ENCODE measurements at regions not wholly inside any gene's neighbourhood (a gene's known extent, or its start where the extent isn't known, plus 50 kb on each side); places are given as distances from the start of the nearest gene placed in this dataset.

DNA sequence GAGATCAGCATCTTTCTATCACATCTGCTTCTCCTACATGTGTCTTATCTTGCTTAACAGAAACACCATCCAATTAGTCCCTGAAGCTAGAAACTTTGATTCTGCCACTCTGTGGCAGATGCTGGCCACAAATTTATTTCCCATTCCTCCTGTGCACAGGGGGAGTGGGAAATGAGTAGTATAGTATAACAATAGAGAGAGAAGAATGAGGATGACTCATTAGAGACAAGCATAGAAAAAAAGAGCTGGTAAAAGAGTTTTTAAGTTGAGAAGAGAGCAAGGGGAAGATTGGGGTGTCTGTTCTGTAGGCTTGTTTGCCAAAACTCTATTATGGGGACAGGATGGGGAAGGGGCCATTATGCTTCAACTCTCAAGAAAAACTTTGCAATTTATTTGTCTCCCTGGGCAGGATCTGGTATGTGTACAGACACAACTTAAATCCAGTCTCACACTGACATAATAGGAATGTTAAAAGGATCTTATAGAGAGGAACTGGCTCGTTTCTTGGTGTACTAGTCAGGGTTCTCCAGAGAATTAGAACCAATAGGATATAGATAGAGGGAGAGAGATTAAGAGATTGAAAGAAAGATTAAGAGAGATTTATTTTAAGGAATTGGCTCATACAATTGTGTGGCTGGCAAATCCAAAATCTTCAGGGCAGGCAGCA, 142.6 kb upstream of the CPSF6 start:
- Histone ChIP-seq H4K20me1 (replicated peaks in 1 of 2; ENCODE audit: control insufficient read depth in 1 of 2, insufficient read depth in 2 of 2, low read length in 2 of 2) (no peaks in the 10 kb centered on the region), H2AFZ (ENCODE audit: low read length) (no peak overlapping the region), H3K9ac (replicated peaks in 1 of 4; ENCODE audit: extremely low read depth in 1 of 4, low read depth in 3 of 4, low read length in 3 of 4) (no peak overlapping the region), H3K27ac (ENCODE audit: low read depth, low read length) (no peak overlapping the region), H2AK5ac (ENCODE audit: low read depth, low read length) (no peak overlapping the region), H4K5ac (ENCODE audit: insufficient read length, low read depth, low read length) (no peak overlapping the region), H3K79me2 (ENCODE audit: control insufficient read depth in 1 of 2, insufficient read depth in 2 of 2, low read length in 2 of 2) (no peaks in the 10 kb centered on the region), H3K18ac (ENCODE audit: extremely low read depth, low read length) (no peak overlapping the region), H3K9me3 (ENCODE audit: insufficient read depth in 2 of 2, low read depth in 1 of 2, low read length in 1 of 2) (no peaks in the 10 kb centered on the region), H3K4ac (replicated peaks; ENCODE audit: insufficient read length, low read depth, low read length) (no peak overlapping the region), H4K91ac (replicated peaks; ENCODE audit: insufficient read length, low read length) (no peak overlapping the region), H3K14ac (ENCODE audit: insufficient read length) (no peak overlapping the region), H2BK5ac (ENCODE audit: low read depth, low read length) (no peak overlapping the region), H3K4me3 (ENCODE audit: extremely low read depth in 1 of 4, insufficient read depth in 2 of 4, low read depth in 3 of 4, low read length in 4 of 4) (no peak overlapping the region), H3K4me2 (ENCODE audit: insufficient read depth in 1 of 2, low read depth in 2 of 2, low read length in 2 of 2) (no peak overlapping the region), H3K56ac (replicated peaks; ENCODE audit: insufficient read length, low read depth, low read length) (no peak overlapping the region), H4K8ac (ENCODE audit: extremely low read depth, insufficient read depth, low read length) (no peak overlapping the region), H2BK15ac (ENCODE audit: low read length) (no peak overlapping the region), H3K23ac (ENCODE audit: insufficient read length) (peak overlapping the region; percentile 29), H2BK120ac (replicated peaks; ENCODE audit: low read depth, low read length) (no peak overlapping the region), H3K79me1 (ENCODE audit: low read depth, low read length) (no peaks in the 10 kb centered on the region), H3K36me3 (ENCODE audit: control insufficient read depth in 2 of 4, insufficient read depth in 4 of 4, low read length in 3 of 4) (no peaks in the 10 kb centered on the region), H3K23me2 (ENCODE audit: low read depth, low read length) (no peaks in the 10 kb centered on the region), H2BK12ac (ENCODE audit: low read depth, low read length) (no peak overlapping the region), H3K4me1 (replicated peaks in 1 of 4; ENCODE audit: control insufficient read depth in 3 of 4, insufficient read depth in 4 of 4, low read length in 3 of 4) (peaks cover 0 to 12% (median 5%) of the 10 kb centered on the region in 4 experiments; a peak in 3 of 7 replicates), H3K27me3 (replicated peaks in 1 of 4; ENCODE audit: control insufficient read depth in 3 of 4, extremely low read depth in 1 of 4, insufficient read depth in 3 of 4, low read length in 3 of 4) (no peaks in the 10 kb centered on the region), H2BK20ac (ENCODE audit: low read length) (no peak overlapping the region)
- FAIRE-seq (no peak), DNase-seq (ENCODE audit: low read depth in 1 of 2, low spot score in 2 of 2) (no peak)
- WGBS, 2 experiments (ENCODE audit: extremely low coverage in 1 of 2, insufficient coverage in 1 of 2, insufficient read length in 1 of 2, insufficient replicate concordance in 2 of 2, low coverage in 1 of 2, low lambda C conversion rate in 2 of 2, missing lambda C conversion rate in 1 of 2) = 76% methylated on average over 1 of the region's 1 CpG; no CpG with 5 or more reads in 1 of the 2 experiments
- no peak for TF ChIP-seq TCF12 (IDR thresholded peaks at IDR 0.05; ENCODE audit: low read depth, low read length)
- no peak for TF ChIP-seq RNF2 (IDR thresholded peaks at IDR 0.05; ENCODE audit: borderline replicate concordance, low read depth, low read length, missing control alignments, poor library complexity, severe bottlenecking)
- TF ChIP-seq ASH2L (IDR thresholded peaks at IDR 0.05; ENCODE audit: low read length) = no peak
- no peak for TF ChIP-seq CBX8 (IDR thresholded peaks at IDR 0.05; ENCODE audit: borderline replicate concordance, low read depth, low read length)
- TF ChIP-seq, protein P1, sequence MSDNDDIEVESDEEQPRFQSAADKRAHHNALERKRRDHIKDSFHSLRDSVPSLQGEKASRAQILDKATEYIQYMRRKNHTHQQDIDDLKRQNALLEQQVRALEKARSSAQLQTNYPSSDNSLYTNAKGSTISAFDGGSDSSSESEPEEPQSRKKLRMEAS (IDR thresholded peaks at IDR 0.05) = no peak
- no peak for TF ChIP-seq ZNF274 (IDR thresholded peaks at IDR 0.05; ENCODE audit: borderline replicate concordance, extremely low read depth, low read length)
- TF ChIP-seq RXRA (IDR thresholded peaks at IDR 0.05; ENCODE audit: insufficient read depth, low read depth, low read length) = no peak
- TF ChIP-seq CREB1 (IDR thresholded peaks at IDR 0.05) = no peak
- no peak for TF ChIP-seq TEAD4 (IDR thresholded peaks at IDR 0.05; ENCODE audit: low read depth, low read length)
- no peak for TF ChIP-seq KDM5A (IDR thresholded peaks at IDR 0.05; ENCODE audit: low read length)
- no peak for TF ChIP-seq BCL11A (IDR thresholded peaks at IDR 0.05; ENCODE audit: low read depth in 2 of 2, low read length in 2 of 2)
- TF ChIP-seq SP4 (IDR thresholded peaks at IDR 0.05; ENCODE audit: low read length) = no peak
- TF ChIP-seq POLR2A (IDR thresholded peaks at IDR 0.05; ENCODE audit: control extremely low read depth in 1 of 2, low read depth in 2 of 2, low read length in 2 of 2) = no peak
- no peak for TF ChIP-seq FOSL1 (IDR thresholded peaks at IDR 0.05; ENCODE audit: insufficient read depth, low read depth, low read length)
- ChIA-PET POLR2A (ENCODE audit: partially characterized antibody) (interaction anchor here (2.0 kb wide), 1 partner anchor 8 kb away, joined by 4 read pairs; no protein-coding TSS in a partner anchor), CTCF (ENCODE audit: partially characterized antibody) (no interaction called here)
